HUES64 (cell line): ENCODE measurements at regions not wholly inside any gene's neighbourhood (a gene's known extent, or its start where the extent isn't known, plus 50 kb on each side); places are given as distances from the start of the nearest gene placed in this dataset.

Experiments used
- H3K27ac ChIP-seq: 2 replicates; pipeline ENCODE4 v1.7.0; 2013; ENCODE audit warnings: low read depth, low read length, inconsistent platforms
- H3K27me3 ChIP-seq: 2 replicates; pipeline ENCODE4 v1.6.1; 2013; ENCODE audit warnings: mild to moderate bottlenecking, low read length; ENCODE audit not compliant: insufficient read depth
- H3K36me3 ChIP-seq: 2 replicates; pipeline ENCODE4 v1.6.1; 2013; ENCODE audit warnings: mild to moderate bottlenecking, low read length; ENCODE audit not compliant: insufficient read depth
- H3K4me1 ChIP-seq: 2 replicates; pipeline ENCODE4 v1.6.1; 2013; ENCODE audit warnings: mild to moderate bottlenecking, low read length, moderate library complexity; ENCODE audit not compliant: insufficient read depth
- H3K4me3 ChIP-seq: 2 replicates; pipeline ENCODE4 v1.5.1; 2013; ENCODE audit warnings: mild to moderate bottlenecking, low read length, moderate library complexity
- H3K9ac ChIP-seq: 2 replicates; pipeline ENCODE4 v1.6.1; 2013; ENCODE audit warnings: mild to moderate bottlenecking, low read depth, low read length
- H3K9me3 ChIP-seq: 2 replicates; pipeline ENCODE4 v1.6.1; 2013; ENCODE audit warnings: low read depth, low read length; ENCODE audit not compliant: insufficient read depth
- WGBS: fragments of 150-250, 120-280 bp; methylation state at CpG from one replicate; pipeline ENCODE4 v1.1.7; 2013; ENCODE audit warnings: missing lambda C conversion rate; 5-methylcytosine and 5-hydroxymethylcytosine counted together

DNA sequence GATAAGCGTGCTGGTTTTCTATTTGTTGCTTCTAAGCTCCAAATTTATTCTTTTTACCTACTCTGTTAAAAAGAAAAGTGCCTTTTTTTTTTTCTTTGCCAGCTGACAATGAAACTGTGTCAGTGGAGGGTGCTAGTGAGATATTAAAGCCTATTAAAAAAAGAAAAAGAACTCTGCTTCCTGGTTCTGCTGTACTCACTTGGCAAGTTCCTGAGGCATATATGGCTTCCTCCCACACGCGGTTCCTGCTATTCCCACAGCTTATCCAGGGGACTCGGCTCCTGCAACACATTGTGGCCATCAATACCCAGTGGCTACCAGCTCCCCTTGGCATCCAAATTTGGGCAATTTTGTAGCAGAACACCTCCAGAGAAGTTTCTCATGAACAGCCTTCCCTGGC, 1977.7 kb upstream of the CDH9 start:
- no peaks in the 10 kb centered on the region for H3K36me3 ChIP-seq
- H3K4me3 ChIP-seq, result no peak overlapping the region
- no peak overlapping the region for H3K9ac ChIP-seq
- H3K9me3 ChIP-seq, result no peaks in the 10 kb centered on the region
- H3K27me3 ChIP-seq, result no peaks in the 10 kb centered on the region
- WGBS, result 88% methylated on average over 3 of the region's 4 CpGs
- H3K27ac ChIP-seq, result no peak overlapping the region
- peaks cover 5% of the 10 kb centered on the region; the same call in 1 of the 2 replicates for H3K4me1 ChIP-seq

DNA sequence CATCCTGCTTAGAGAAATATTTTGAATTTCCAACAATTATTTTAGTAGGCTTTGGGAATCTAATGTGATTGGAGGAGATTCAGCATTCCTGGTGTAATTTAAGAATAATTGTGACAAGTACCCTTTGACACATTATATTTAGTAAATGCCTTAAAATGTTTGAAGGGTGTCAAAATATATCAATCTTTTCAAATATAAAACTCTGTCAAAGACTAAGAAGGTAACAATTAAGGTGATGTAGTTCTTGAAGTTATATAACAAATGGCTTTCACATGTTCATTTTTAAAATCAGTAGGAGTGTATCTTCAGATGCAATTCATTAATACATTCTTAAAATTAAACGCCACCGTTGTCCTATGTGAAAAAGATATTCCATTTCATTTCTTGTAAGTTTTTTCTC, 1977.1 kb upstream of the CDH9 start:
- Histone ChIP-seq H3K36me3 (no peaks in the 10 kb centered on the region), H3K27me3 (no peaks in the 10 kb centered on the region), H3K9ac (no peak overlapping the region), H3K9me3 (no peaks in the 10 kb centered on the region), H3K4me1 (peaks cover 5% of the 10 kb centered on the region; the same call in 1 of the 2 replicates), H3K27ac (no peak overlapping the region), H3K4me3 (no peak overlapping the region)
- no CpG with 5 or more reads among the region's 2 CpGs for WGBS

DNA sequence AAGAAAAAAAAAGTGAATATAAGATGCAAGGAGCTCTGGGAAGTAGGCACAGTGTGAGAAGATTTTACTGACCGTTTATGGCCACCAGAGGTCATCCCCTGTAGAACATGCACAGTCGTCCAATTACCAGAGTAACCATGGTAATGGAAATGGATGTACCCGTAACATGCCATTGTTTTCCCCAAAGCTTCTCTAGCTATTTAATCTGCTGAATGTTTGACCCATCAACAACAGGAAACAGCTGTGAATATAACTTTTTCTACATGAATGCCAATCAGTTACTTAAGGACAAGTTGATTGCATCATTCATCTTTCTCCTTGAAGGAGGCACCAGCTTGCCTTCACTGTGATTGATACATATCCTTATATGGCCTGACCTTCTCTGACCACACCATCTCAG, 1967.0 kb upstream of the CDH9 start:
- no peaks in the 10 kb centered on the region for H3K4me1 ChIP-seq
- H3K9ac ChIP-seq, result no peak overlapping the region
- no peak overlapping the region for H3K27ac ChIP-seq
- no peaks in the 10 kb centered on the region for H3K27me3 ChIP-seq
- 80% methylated on average over 3 of the region's 3 CpGs for WGBS
- no peak overlapping the region for H3K4me3 ChIP-seq
- H3K36me3 ChIP-seq, result no peaks in the 10 kb centered on the region
- H3K9me3 ChIP-seq, result no peaks in the 10 kb centered on the region

DNA sequence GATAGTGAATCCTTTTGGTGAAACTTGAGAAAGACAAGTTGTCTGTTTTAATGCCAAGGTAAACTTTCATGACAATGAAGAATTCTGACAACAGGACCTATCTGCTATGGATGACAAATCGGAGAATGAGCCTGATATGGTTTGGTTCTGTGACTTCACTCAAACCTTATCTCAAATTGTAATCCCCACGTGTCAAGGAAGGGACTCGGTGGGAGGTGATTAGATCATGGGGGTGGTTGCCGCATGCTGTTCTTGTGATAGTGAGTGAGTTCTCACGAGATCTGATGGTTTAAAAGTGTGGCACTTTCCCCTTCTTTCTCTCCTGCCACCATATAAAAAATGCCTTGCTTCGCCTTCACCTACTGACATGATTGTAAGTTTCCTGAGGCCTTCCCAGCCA, 1964.1 kb upstream of the CDH9 start:
- H3K27ac ChIP-seq, result no peak overlapping the region
- H3K36me3 ChIP-seq, result no peaks in the 10 kb centered on the region
- WGBS, result 84% methylated on average over 2 of the region's 6 CpGs
- H3K9ac ChIP-seq, result no peak overlapping the region
- H3K4me3 ChIP-seq, result no peak overlapping the region
- no peaks in the 10 kb centered on the region for H3K4me1 ChIP-seq
- H3K9me3 ChIP-seq, result no peaks in the 10 kb centered on the region
- H3K27me3 ChIP-seq, result no peaks in the 10 kb centered on the region

DNA sequence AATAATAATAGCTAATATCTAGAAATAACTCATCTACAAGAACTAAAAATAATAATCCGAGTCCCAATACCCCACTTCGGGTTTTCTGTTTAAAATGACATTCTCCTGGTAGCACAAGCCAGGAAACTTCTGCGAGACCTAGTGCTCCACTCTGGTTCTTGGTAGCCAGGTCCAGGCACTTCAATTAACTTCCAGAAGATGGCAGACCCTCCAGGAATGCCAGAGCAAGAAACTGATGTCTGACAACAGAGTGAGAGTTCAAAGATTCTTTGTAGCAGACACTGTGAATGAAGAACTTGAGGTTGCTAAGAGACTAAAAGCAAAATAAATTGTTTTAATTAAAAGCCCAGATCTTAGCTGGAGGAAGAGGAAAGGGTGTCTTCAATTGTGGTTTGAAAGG, 1963.3 kb upstream of the CDH9 start:
- no peak overlapping the region for H3K27ac ChIP-seq
- 94% methylated on average over 3 of the region's 3 CpGs for WGBS

DNA sequence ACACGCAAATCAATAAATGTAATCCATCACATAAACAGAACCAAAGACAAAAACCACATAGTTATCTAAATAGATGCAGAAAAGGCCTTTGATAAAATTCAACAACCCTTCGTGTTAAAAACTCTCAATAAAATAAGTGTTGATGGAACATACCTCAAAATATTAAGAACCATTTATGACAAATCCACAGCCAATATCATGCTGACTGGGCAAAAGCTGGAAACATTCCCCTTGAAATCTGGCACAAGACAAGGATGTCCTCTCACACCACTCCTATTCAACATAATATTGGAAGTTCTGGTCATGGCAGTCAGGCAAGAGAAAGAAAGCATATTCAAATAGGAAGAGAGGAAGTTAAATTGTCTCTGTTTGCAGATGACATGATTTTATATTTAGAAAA, 1946.3 kb upstream of the CDH9 start:
- Histone ChIP-seq H3K4me3 (no peak overlapping the region), H3K9me3 (peaks cover 7% of the 10 kb centered on the region; the same call in 1 of the 2 replicates), H3K27me3 (no peaks in the 10 kb centered on the region), H3K9ac (no peak overlapping the region), H3K4me1 (no peaks in the 10 kb centered on the region), H3K27ac (no peak overlapping the region), H3K36me3 (no peaks in the 10 kb centered on the region)
- WGBS, result 98% methylated on average over 2 of the region's 2 CpGs

More for the DNA sequence above, 1963.3 kb upstream of the CDH9 start:
- Histone ChIP-seq H3K4me1 (no peaks in the 10 kb centered on the region), H3K9me3 (no peaks in the 10 kb centered on the region), H3K36me3 (no peaks in the 10 kb centered on the region), H3K4me3 (no peak overlapping the region), H3K27me3 (no peaks in the 10 kb centered on the region), H3K9ac (no peak overlapping the region)

DNA sequence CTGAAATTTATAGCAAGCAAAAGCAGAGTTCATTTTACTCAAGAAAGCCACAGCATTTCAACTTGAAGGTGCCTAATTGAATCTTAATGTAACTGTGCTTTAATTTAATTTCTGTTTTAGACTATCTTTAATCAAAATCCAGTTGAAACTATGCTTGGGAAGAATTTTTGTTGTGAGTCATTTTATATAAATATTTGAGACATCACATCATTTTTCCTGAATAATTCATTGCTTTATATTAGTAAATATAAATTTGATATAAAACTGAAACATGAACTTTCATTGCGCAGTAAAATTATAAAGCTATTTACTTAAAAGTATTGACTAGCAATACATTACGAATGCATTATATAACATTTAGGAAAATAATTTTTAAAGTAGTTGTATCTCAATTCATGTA, 1937.1 kb upstream of the CDH9 start:
- H3K9me3 ChIP-seq, result no peaks in the 10 kb centered on the region
- WGBS, result no CpG with 5 or more reads among the region's 2 CpGs
- H3K27ac ChIP-seq, result no peak overlapping the region

DNA sequence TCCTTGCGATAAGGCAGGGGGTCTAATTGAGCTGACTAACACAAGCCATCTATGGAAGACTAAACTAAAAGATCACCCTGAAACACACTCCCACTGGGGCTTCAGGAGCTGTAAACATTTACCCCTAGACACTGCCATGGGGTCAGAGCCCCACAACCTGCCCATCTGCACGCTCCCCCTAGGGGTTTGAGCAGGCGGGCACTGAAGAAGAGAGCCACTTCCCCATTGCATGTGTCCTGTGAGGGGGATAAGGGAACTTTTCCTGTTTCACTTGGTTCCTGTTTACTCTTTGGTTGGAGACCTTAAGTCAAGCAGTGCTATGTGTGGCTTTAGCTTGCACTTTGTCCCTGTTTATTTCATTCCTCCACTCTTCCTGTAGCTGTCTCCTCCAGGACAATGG, 1929.5 kb upstream of the CDH9 start:
- Histone ChIP-seq H3K36me3 (no peaks in the 10 kb centered on the region), H3K4me3 (no peak overlapping the region), H3K9ac (no peak overlapping the region), H3K9me3 (no peaks in the 10 kb centered on the region), H3K27me3 (no peaks in the 10 kb centered on the region), H3K4me1 (no peaks in the 10 kb centered on the region), H3K27ac (no peak overlapping the region)
- WGBS, result 84% methylated on average over 3 of the region's 3 CpGs

More for the DNA sequence above, 1937.1 kb upstream of the CDH9 start:
- no peak overlapping the region for H3K4me3 ChIP-seq
- no peaks in the 10 kb centered on the region for H3K27me3 ChIP-seq
- no peak overlapping the region for H3K9ac ChIP-seq
- H3K4me1 ChIP-seq, result no peaks in the 10 kb centered on the region
- H3K36me3 ChIP-seq, result no peaks in the 10 kb centered on the region

DNA sequence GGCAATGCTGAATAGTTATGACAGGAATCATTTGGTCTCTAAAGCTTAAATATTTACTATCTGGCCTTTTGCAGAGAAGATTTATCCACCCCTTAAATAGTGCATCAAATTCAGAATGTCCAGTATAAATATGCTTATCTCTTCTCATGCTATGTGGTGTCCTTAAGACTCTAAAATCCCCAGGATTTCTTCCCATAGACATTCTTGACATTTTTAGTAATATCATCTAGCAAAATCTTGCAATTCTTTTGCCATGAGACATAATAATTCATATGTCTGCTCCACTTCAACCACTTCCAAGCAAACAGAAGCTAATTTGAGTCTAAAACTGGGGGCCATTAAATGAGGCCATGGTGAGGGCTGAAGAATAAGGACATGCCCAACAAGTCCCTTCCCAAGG, 1923.4 kb upstream of the CDH9 start:
- Histone ChIP-seq H3K27ac (no peak overlapping the region), H3K9ac (no peak overlapping the region), H3K4me3 (no peak overlapping the region)

DNA sequence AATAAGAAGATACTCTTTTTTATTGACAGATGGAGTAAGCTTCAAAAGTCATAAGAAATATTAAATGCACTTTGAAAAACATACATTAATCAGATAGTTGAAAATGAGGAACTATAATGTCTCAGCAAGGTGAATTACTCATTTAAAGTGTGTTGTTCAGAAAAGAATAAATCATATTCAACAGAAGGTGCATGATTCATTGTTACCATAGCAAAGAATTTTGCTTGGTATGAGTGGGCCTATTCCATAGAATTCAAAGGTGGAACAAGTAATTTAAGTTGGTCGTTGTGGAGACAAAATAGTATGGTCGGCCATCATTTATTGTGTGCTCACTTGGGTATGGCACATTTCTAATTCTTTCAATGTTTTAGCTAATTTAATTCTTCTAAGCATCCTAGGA, 1920.2 kb upstream of the CDH9 start:
- WGBS, result 96% methylated on average over 2 of the region's 2 CpGs

More for the DNA sequence above, 1923.4 kb upstream of the CDH9 start:
- no peaks in the 10 kb centered on the region for H3K27me3 ChIP-seq
- H3K36me3 ChIP-seq, result no peaks in the 10 kb centered on the region
- no peaks in the 10 kb centered on the region for H3K9me3 ChIP-seq
- no peaks in the 10 kb centered on the region for H3K4me1 ChIP-seq

DNA sequence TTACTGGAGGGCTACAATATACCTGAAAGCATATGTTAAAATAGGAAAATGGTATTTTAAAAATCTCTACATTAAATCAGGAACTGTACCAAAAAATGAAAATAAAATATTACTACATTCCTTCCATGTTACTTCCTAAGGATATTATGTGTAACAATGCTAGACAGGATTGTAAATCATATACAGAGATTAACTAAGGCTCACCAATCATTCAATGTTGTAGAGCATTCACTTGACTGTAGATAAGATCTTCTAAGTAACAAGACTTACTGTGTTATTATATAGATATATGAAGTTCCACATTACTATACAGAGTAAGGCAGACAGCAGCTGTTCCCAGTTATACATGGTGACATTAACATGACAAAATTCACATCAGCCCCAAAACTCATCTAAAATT, 1919.1 kb upstream of the CDH9 start:
- Histone ChIP-seq H3K4me1 (0 out of 2 replicates have a peak, but pooled peaks cover 5% of the 10 kb centered on the region), H3K27ac (no peak overlapping the region), H3K27me3 (no peaks in the 10 kb centered on the region), H3K36me3 (no peaks in the 10 kb centered on the region), H3K4me3 (no peak overlapping the region), H3K9me3 (peaks cover 4% of the 10 kb centered on the region; the same call in 1 of the 2 replicates), H3K9ac (no peak overlapping the region)

More for the DNA sequence above, 1920.2 kb upstream of the CDH9 start:
- no peaks in the 10 kb centered on the region for H3K36me3 ChIP-seq
- no peaks in the 10 kb centered on the region for H3K27me3 ChIP-seq
- no peak overlapping the region for H3K27ac ChIP-seq
- H3K4me3 ChIP-seq, result no peak overlapping the region
- H3K9me3 ChIP-seq, result peaks cover 4% of the 10 kb centered on the region; the same call in 1 of the 2 replicates
- H3K9ac ChIP-seq, result no peak overlapping the region
- H3K4me1 ChIP-seq, result 0 out of 2 replicates have a peak, but pooled peaks cover 5% of the 10 kb centered on the region

DNA sequence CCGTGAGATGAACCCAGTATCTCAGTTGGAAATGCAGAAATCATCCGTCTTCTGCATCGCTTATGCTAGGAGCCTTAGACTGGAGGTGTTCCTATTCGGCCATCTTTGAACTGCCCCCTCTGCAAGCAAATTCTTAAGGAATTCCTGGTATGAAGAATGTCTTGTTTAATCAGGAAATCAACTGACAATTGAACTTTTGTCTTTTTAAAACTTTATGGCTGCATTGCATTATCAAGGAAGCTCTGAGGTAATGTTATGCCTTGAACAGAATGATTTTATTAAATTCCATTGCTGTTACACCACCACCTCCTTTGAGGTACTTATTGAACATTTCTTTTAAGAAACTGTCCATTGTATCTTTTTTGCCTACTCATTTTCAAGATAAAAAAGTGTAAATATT, 1915.7 kb upstream of the CDH9 start:
- Histone ChIP-seq H3K36me3 (no peaks in the 10 kb centered on the region), H3K4me3 (no peak overlapping the region), H3K9me3 (peaks cover 4% of the 10 kb centered on the region; the same call in 1 of the 2 replicates), H3K9ac (no peak overlapping the region; the same call in 1 of the 2 replicates), H3K27me3 (no peaks in the 10 kb centered on the region), H3K4me1 (0 out of 2 replicates have a peak, but pooled peaks cover 5% of the 10 kb centered on the region), H3K27ac (peak overlapping the region; percentile 72; the same call in 1 of the 2 replicates)
- WGBS, result 94% methylated on average over 4 of the region's 4 CpGs
